Lower lobe of right lung (tissue), 2 donors: ENCODE measurements at regions not wholly inside any gene's neighbourhood (a gene's known extent, or its start where the extent isn't known, plus 50 kb on each side); places are given as distances from the start of the nearest gene placed in this dataset.

Experiments
- ATAC-seq, 2 donors: fragments of 200-7000 bp; cut with Tn5 transposase; one replicate each; pipeline ENCODE4 v1.9.1; 2020 to 2022; ENCODE audit warnings: mild to moderate bottlenecking in 2 of 2, moderate library complexity in 2 of 2
- DNase-seq: peaks from one replicate; pipeline ENCODE4 v3.0.0-alpha.2; 2020
- H3K27ac ChIP-seq: fragments of 200-600 bp; one replicate; pipeline ENCODE4 v1.8.0; 2022
- H3K27me3 ChIP-seq: fragments of 200-600 bp; one replicate; pipeline ENCODE4 v1.8.0; 2022; ENCODE audit warnings: low read depth
- H3K36me3 ChIP-seq: fragments of 200-600 bp; one replicate; pipeline ENCODE4 v1.8.0; 2022; ENCODE audit warnings: mild to moderate bottlenecking
- H3K4me1 ChIP-seq: fragments of 200-600 bp; one replicate; pipeline ENCODE4 v1.8.0; 2022
- H3K4me3 ChIP-seq: fragments of 200-600 bp; one replicate; pipeline ENCODE4 v1.8.0; 2022; ENCODE audit warnings: mild to moderate bottlenecking
- H3K9me3 ChIP-seq: fragments of 200-600 bp; one replicate; pipeline ENCODE4 v1.8.0; 2022
- CTCF ChIP-seq: fragments of 200-600 bp; IDR thresholded peaks from one replicate; pipeline ENCODE4 v1.8.0; 2022; ENCODE audit warnings: antibody characterized with exemption, mild to moderate bottlenecking
- intact Hi-C: fragments of 100-400 bp; cut with DNase I; formaldehyde crosslinking; loops from one replicate; pipeline ENCODE4 v1.11.0; 2022
- donor health status: DM: no; HTN: yes; CAD: no; lungs with severe emphysema.

- H3K27me3 ChIP-seq, result no peaks in the 10 kb centered on the region
- no peak for DNase-seq
- H3K27ac ChIP-seq, result no peak overlapping the region
- H3K36me3 ChIP-seq, result no peaks in the 10 kb centered on the region
- intact Hi-C loops, result no loop called here
- no peaks in the 10 kb centered on the region for H3K4me1 ChIP-seq
- no peaks in the 10 kb centered on the region for H3K9me3 ChIP-seq
- ATAC-seq, result no peak
- no peak for TF ChIP-seq CTCF
- H3K4me3 ChIP-seq, result no peak overlapping the region
Observed at GRCh38 chr5:59992206-59992605, 98.7 kb upstream of the PDE4D start.

GRCh38 chr5:59988396-59988795, 94.9 kb upstream of the PDE4D start:
- intact Hi-C loops, result no loop called here

GRCh38 chr5:59976342-59976741, 82.8 kb upstream of the PDE4D start:
- ATAC-seq, result no peak
- H3K27me3 ChIP-seq, result no peaks in the 10 kb centered on the region
- no peaks in the 10 kb centered on the region for H3K4me1 ChIP-seq
- no peak overlapping the region for H3K4me3 ChIP-seq
- TF ChIP-seq CTCF, result no peak
- no peaks in the 10 kb centered on the region for H3K9me3 ChIP-seq
- no peak for DNase-seq
- H3K36me3 ChIP-seq, result no peaks in the 10 kb centered on the region
- intact Hi-C loops, result no loop called here
- no peak overlapping the region for H3K27ac ChIP-seq

More at GRCh38 chr5:59988396-59988795, 94.9 kb upstream of the PDE4D start:
- H3K4me3 ChIP-seq, result no peak overlapping the region
- H3K27ac ChIP-seq, result no peak overlapping the region
- no peaks in the 10 kb centered on the region for H3K9me3 ChIP-seq
- no peaks in the 10 kb centered on the region for H3K4me1 ChIP-seq
- DNase-seq (no peak), ATAC-seq (no peak)
- TF ChIP-seq CTCF, result no peak
- no peaks in the 10 kb centered on the region for H3K27me3 ChIP-seq
- no peaks in the 10 kb centered on the region for H3K36me3 ChIP-seq

GRCh38 chr5:59972043-59972442, 78.5 kb upstream of the PDE4D start:
- Histone ChIP-seq H3K27ac (no peak overlapping the region), H3K4me3 (no peak overlapping the region), H3K36me3 (no peaks in the 10 kb centered on the region), H3K9me3 (no peaks in the 10 kb centered on the region), H3K4me1 (no peaks in the 10 kb centered on the region), H3K27me3 (no peaks in the 10 kb centered on the region)
- ATAC-seq, result no peak
- TF ChIP-seq CTCF, result no peak
- DNase-seq, result no peak
- intact Hi-C loops, result no loop called here

GRCh38 chr5:59959330-59959729, 65.8 kb upstream of the PDE4D start:
- no peaks in the 10 kb centered on the region for H3K4me1 ChIP-seq
- intact Hi-C loops, result no loop called here
- no peaks in the 10 kb centered on the region for H3K27me3 ChIP-seq
- no peak overlapping the region for H3K4me3 ChIP-seq
- ATAC-seq, result no peak
- no peak overlapping the region for H3K27ac ChIP-seq
- no peaks in the 10 kb centered on the region for H3K36me3 ChIP-seq
- no peak for DNase-seq
- TF ChIP-seq CTCF, result no peak
- H3K9me3 ChIP-seq, result no peaks in the 10 kb centered on the region
